Astrocyte of the spinal cord (primary cell): ENCODE measurements at regions not wholly inside any gene's neighbourhood (a gene's known extent, or its start where the extent isn't known, plus 50 kb on each side); places are given as distances from the start of the nearest gene placed in this dataset.
A peak's percentile ranks its signal among the peaks of the same experiment; 100 is the strongest.

Source experiments
- DNase-seq: peaks from one replicate; pipeline ENCODE4 v3.0.0; 2011; ENCODE audit warnings: low read depth, low spot score
- H3K4me3 ChIP-seq: 2 replicates; pipeline ENCODE4 v1.5.1; 2011; ENCODE audit warnings: low read depth, mild to moderate bottlenecking, low read length, moderate library complexity
- in situ Hi-C: cut with HindIII; loops from 2 replicates; pipeline ENCODE4 v1.10.0; 2017; ENCODE audit warnings: low sequenced_read_pairs
- TF ChIP-seq, protein P1 (sequence below): IDR thresholded peaks from 2 replicates; pipeline ENCODE4 v1.5.1; 2012; ENCODE audit warnings: low read depth, mild to moderate bottlenecking, low read length, inconsistent platforms

DNA sequence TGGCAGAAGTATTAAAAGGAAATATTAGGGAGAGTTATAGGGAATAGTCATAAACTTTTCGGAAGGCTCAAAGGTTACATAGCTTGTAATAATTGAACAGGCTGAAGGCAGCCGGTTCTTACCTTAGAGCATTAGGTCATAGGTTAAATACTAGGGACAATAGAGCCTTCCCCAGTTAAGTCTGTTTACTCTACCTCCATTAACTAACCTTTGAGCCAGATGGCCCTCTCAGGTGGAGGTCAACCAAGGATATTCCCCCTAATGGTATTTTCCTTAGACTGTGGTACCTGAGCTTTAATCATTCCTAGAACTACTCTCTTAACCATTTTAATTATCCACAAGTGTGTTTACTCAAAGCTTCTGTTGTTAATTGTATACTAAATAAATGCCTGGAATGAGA lies 920.9 kb upstream of the PABPC4L start:
- H3K4me3 ChIP-seq = no peak overlapping the region
- no peak for DNase-seq
- TF ChIP-seq, protein P1, sequence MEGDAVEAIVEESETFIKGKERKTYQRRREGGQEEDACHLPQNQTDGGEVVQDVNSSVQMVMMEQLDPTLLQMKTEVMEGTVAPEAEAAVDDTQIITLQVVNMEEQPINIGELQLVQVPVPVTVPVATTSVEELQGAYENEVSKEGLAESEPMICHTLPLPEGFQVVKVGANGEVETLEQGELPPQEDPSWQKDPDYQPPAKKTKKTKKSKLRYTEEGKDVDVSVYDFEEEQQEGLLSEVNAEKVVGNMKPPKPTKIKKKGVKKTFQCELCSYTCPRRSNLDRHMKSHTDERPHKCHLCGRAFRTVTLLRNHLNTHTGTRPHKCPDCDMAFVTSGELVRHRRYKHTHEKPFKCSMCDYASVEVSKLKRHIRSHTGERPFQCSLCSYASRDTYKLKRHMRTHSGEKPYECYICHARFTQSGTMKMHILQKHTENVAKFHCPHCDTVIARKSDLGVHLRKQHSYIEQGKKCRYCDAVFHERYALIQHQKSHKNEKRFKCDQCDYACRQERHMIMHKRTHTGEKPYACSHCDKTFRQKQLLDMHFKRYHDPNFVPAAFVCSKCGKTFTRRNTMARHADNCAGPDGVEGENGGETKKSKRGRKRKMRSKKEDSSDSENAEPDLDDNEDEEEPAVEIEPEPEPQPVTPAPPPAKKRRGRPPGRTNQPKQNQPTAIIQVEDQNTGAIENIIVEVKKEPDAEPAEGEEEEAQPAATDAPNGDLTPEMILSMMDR = no peak
- in situ Hi-C loops = no loop called here

DNA sequence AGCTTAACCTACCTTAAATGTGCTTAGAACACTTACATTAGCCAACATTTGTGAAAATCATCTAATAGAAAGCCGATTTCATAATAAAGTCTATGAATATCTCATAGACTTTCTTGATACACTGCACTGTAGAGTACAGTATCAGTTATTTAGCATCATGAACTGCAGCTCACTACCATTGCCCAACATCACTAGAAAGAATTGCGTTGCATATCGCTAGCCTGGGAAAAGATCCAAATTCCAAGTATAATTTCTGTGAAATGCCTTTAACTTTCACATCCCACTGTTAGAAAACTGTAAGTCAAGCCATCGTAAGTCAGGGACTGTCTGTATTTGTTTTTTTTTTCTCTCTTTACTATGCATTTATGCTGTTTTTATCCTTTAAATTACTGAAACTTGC lies 918.6 kb upstream of the PABPC4L start:
- TF ChIP-seq, protein P1 = no peak
- peak; percentile 13 for DNase-seq
- in situ Hi-C loops = no loop called here
- no peak overlapping the region for H3K4me3 ChIP-seq

DNA sequence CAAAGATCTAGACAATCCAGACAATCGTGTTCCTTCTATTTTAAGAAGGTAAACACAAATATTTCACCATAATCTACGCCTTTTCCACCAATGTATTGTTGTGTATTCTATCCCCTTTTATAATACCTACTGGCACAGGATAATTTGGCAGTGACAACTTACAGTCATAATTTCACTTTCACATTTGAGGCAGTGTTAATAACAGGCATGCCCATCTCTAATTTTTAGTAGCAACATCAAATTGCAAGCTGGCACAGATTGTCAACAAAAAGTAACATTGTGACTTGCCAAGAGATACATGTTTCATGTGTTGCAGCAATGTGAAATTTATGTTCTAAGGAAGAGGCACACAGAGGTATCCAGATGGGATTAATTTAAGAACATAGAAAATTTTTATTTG lies 912.5 kb upstream of the PABPC4L start:
- TF ChIP-seq, protein P1 = no peak
- no peak for DNase-seq
- in situ Hi-C loops = no loop called here
- H3K4me3 ChIP-seq = no peak overlapping the region

DNA sequence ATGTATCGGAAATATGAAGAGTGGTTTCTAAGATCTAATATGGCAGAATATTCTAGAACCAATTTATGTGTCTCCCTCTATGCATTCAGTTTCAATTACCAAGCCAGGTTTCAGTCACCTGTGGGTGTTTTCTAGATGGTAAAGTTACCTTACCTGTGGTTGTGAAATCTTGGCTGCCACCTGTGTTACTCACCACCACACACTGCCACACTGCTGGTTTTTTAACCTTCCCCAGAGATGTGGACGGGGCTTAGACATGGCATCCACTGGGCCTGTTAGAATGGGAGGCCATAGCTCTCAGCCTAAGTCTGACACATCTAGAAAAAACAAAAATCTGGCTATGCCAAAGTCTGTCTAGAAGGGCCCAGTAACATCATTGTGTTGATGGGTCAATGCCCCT lies 896.5 kb upstream of the PABPC4L start:
- H3K4me3 ChIP-seq = no peak overlapping the region
- no peak for DNase-seq
- TF ChIP-seq, protein P1 = no peak
- in situ Hi-C loops = no loop called here

DNA sequence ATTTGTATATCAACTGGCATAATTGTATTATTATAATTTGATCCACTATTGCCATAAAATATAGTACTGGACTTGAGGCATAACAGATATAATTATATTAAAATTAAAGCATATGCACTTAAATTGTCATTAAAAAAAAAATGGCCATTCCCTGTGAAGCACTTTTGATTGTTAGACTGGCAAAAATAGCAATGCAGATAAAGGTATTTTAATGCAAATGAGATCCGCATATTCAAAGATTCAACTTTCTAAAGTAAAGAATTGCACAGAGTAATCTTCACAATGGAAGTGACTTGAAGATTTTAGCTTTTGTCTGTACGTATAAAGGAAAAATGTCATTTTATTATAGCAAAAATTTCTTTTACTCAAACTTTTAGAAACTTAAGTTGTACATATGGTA lies 871.8 kb upstream of the PABPC4L start:
- no peak for DNase-seq
- H3K4me3 ChIP-seq = no peak overlapping the region
- in situ Hi-C loops = no loop called here
- TF ChIP-seq, protein P1 = no peak

DNA sequence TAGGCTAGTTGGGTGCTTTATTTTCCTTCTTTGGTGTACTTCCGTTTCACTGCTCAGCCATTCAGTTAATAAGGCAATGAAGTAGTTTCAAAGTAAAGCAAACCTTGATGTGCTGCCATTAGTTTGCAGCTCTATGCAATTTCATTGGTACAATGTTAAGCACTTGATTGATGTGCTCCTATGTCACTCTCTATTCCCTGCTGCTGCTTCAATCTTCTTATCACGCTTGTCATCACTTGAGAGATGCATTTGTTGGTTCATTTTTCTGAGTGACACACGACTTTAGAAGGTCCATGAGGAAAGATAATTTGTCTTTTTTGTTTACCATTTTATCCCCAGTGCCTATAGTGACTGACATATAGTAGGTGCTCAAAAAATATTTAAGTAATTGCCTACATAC lies 871.0 kb upstream of the PABPC4L start:
- TF ChIP-seq, protein P1 = no peak
- no peak overlapping the region for H3K4me3 ChIP-seq
- in situ Hi-C loops = no loop called here
- DNase-seq = no peak

DNA sequence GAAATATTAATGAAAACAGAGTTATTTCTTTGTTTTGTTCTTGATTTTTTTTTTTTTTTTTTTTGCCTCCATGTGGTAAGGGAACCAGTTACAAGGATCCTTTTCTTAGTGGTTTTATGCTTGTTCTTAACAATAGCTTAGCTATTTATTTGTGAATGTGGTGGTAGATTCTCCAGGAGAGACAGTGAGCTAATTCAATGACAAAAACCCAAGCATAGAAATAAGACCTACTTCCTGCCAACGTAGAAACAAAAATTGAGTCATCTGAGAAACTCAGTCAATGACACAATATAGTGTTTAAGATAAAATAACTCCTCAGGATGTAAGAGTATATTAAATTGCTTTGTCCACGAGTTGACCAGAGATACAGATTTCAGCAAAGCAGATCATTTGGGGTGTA lies 863.8 kb upstream of the PABPC4L start:
- DNase-seq = peak; percentile 28
- TF ChIP-seq, protein P1 = no peak
- in situ Hi-C loops = no loop called here
- H3K4me3 ChIP-seq = no peak overlapping the region
